GM23338 (cell line): ENCODE measurements at regions not wholly inside any gene's neighbourhood (a gene's known extent, or its start where the extent isn't known, plus 50 kb on each side); places are given as distances from the start of the nearest gene placed in this dataset.

Experiments used
- CREB1 ChIP-seq: fragments of 250-450 bp; sonication (Bioruptor Pico); IDR thresholded peaks from 2 replicates; pipeline ENCODE4 v1.5.0; 2020; ENCODE audit warnings: low read depth, mild to moderate bottlenecking, moderate library complexity
- CTCF ChIP-seq, 2 experiments: fragments of 200-600 bp in 1 of 2; sonication (generic) in 1 of 2; conservative IDR thresholded peaks; 2 replicates each; pipeline versions ENCODE4 v1.5.1 to v1.6.1; 2016 to 2017; ENCODE audit warnings: antibody characterized with exemption in 2 of 2, low read depth in 2 of 2, mild to moderate bottlenecking in 2 of 2, moderate library complexity in 1 of 2
- ETS1 ChIP-seq: IDR thresholded peaks from 2 replicates; pipeline ENCODE4 v1.6.1; 2016; ENCODE audit warnings: antibody characterized with exemption
- EZH2 ChIP-seq: fragments of 200-600 bp; sonication (generic); IDR thresholded peaks from one replicate; pipeline ENCODE4 v1.8.0; 2017; ENCODE audit warnings: antibody characterized with exemption, mild to moderate bottlenecking, low read depth; ENCODE audit not compliant: unreplicated experiment
- EZH2phosphoT487 ChIP-seq: fragments of 200-600 bp; sonication (generic); IDR thresholded peaks from one replicate; pipeline ENCODE4 v1.8.1; 2018; ENCODE audit warnings: antibody characterized with exemption; ENCODE audit not compliant: unreplicated experiment
- JUNB ChIP-seq: IDR thresholded peaks from one replicate; pipeline ENCODE4 v1.6.1; 2016; ENCODE audit warnings: antibody characterized with exemption; ENCODE audit not compliant: unreplicated experiment
- NANOG ChIP-seq: IDR thresholded peaks from 2 replicates; pipeline ENCODE4 v1.6.1; 2016; ENCODE audit warnings: antibody characterized with exemption, borderline replicate concordance
- POLR2AphosphoS5 ChIP-seq: IDR thresholded peaks from 2 replicates; pipeline ENCODE4 v1.6.1; 2016; ENCODE audit warnings: antibody characterized with exemption, low read depth
- REST ChIP-seq: IDR thresholded peaks from one replicate; pipeline ENCODE4 v1.6.1; 2018; ENCODE audit warnings: antibody characterized with exemption; ENCODE audit not compliant: unreplicated experiment
- STAT1 ChIP-seq: IDR thresholded peaks from one replicate; pipeline ENCODE4 v1.6.1; 2016; ENCODE audit warnings: antibody characterized with exemption; ENCODE audit not compliant: unreplicated experiment
- ZNF114 ChIP-seq: fragments of 250-450 bp; sonication (Bioruptor Pico); IDR thresholded peaks from 2 replicates; pipeline ENCODE4 v1.5.0; 2020; ENCODE audit warnings: mild to moderate bottlenecking, moderate library complexity
- ZNF331 ChIP-seq: fragments of 250-450 bp; sonication (Bioruptor Pico); IDR thresholded peaks from 2 replicates; pipeline ENCODE4 v1.5.0; 2020; ENCODE audit warnings: low read depth, mild to moderate bottlenecking, moderate library complexity
- ZNF462 ChIP-seq: fragments of 250-450 bp; sonication (Bioruptor Pico); IDR thresholded peaks from 2 replicates; pipeline ENCODE4 v1.5.0; 2020; ENCODE audit warnings: mild to moderate bottlenecking, moderate library complexity

GRCh38 chr5:9699681-9700080, 69.5 kb upstream of the TAS2R1 start:
- TF ChIP-seq NANOG, result no peak
- no peak for TF ChIP-seq CTCF (conservative IDR thresholded peaks at IDR 0.05; ENCODE audit: low read depth in 2 of 2)
- TF ChIP-seq POLR2AphosphoS5, result no peak
- TF ChIP-seq EZH2, result no peak
- TF ChIP-seq EZH2phosphoT487, result no peak
- TF ChIP-seq ZNF331 (CRISPR knock-in tag), result no peak
- no peak for TF ChIP-seq ETS1
- no peak for TF ChIP-seq REST
- no peak for TF ChIP-seq STAT1
- TF ChIP-seq JUNB, result no peak
- TF ChIP-seq ZNF114 (CRISPR knock-in tag), result no peak
- TF ChIP-seq CREB1, result no peak
- no peak for TF ChIP-seq ZNF462
